ENCODE measurements at regions not wholly inside any gene's neighbourhood (a gene's known extent, or its start where the extent isn't known, plus 50 kb on each side); places are given as distances from the start of the nearest gene placed in this dataset.

GRCh38 chr9:80644044-80644443, 1045.3 kb downstream of the TLE1 start:
- H3K9ac ChIP-seq (ENCODE audit: insufficient read depth, low read depth, low read length), result no peak overlapping the region
- BruUV-seq (replicated peaks), result no TSS peak
- FAIRE-seq, result no peak
- CTCF ChIA-PET (ENCODE audit: low intra/inter-chr PET ratio, low total read pairs), result no interaction called here
- ATAC-seq, result no peak
- intact Hi-C loops (cut with micrococcal nuclease; ENCODE audit: unreplicated experiment) (no loop called here), in situ Hi-C loops (cut with HindIII; ENCODE audit: extremely low pct_ligation_motif_present, low pct_unique_long_range_greater_than_20kb) (no loop called here)
- H3K27ac ChIP-seq (ENCODE audit: extremely low read length, insufficient read depth, low read length), result no peak overlapping the region
- no peaks in the 10 kb centered on the region for H3K36me3 ChIP-seq (replicated peaks in 1 of 2; ENCODE audit: control insufficient read depth in 1 of 2, insufficient read depth in 2 of 2, low read length in 2 of 2)
- H3K79me2 ChIP-seq (ENCODE audit: insufficient read depth, low read length), result no peaks in the 10 kb centered on the region
- H2AFZ ChIP-seq (ENCODE audit: low read length), result no peak overlapping the region
- DNase-seq (ENCODE audit: low spot score), result no peak
- no peaks in the 10 kb centered on the region for H4K20me1 ChIP-seq (ENCODE audit: insufficient read depth, low read length)
- WGBS (ENCODE audit: low lambda C conversion rate), result 0% methylated on average over 3 of the region's 3 CpGs
- no peaks in the 10 kb centered on the region for H3K4me1 ChIP-seq (ENCODE audit: insufficient read depth, low read length)
- peaks cover 4% of the 10 kb centered on the region; the same call in 1 of the 2 replicates for H3K9me3 ChIP-seq (ENCODE audit: low read length)
- no peak for TF ChIP-seq ZNF792 (CRISPR knock-in tag; IDR thresholded peaks at IDR 0.05)
- TF ChIP-seq ZNF589 (CRISPR knock-in tag; conservative IDR thresholded peaks at IDR 0.05), result no peak
- no peak for TF ChIP-seq ARID4A (CRISPR knock-in tag; IDR thresholded peaks at IDR 0.05; ENCODE audit: borderline replicate concordance)
- no peak for TF ChIP-seq NFRKB (IDR thresholded peaks at IDR 0.05)
- TF ChIP-seq PRDM10 (CRISPR knock-in tag; IDR thresholded peaks at IDR 0.05; ENCODE audit: low read depth), result no peak
- no peak for TF ChIP-seq TCF7L2 (IDR thresholded peaks at IDR 0.05; ENCODE audit: low read depth, low read length)
- no peak for TF ChIP-seq ZNF710 (CRISPR knock-in tag; IDR thresholded peaks at IDR 0.05; ENCODE audit: borderline replicate concordance)
- TF ChIP-seq ARNT (IDR thresholded peaks at IDR 0.05), result no peak
- TF ChIP-seq PCBP2 (optimal IDR thresholded peaks at IDR 0.05; ENCODE audit: low read depth, low read length, poor library complexity, severe bottlenecking), result no peak
- no peak overlapping the region for H3K4me2 ChIP-seq (ENCODE audit: low read depth, low read length)
- no peak overlapping the region for H3K4me3 ChIP-seq (replicated peaks in 1 of 3; ENCODE audit: insufficient read depth in 1 of 3, low read depth in 2 of 3, low read length in 3 of 3)
- POLR2A ChIA-PET, result no interaction called here
- no peaks in the 10 kb centered on the region for H3K27me3 ChIP-seq (ENCODE audit: control insufficient read depth in 1 of 2, insufficient read depth in 2 of 2, low read length in 2 of 2)
